ENCODE measurements at regions not wholly inside any gene's neighbourhood (a gene's known extent, or its start where the extent isn't known, plus 50 kb on each side); places are given as distances from the start of the nearest gene placed in this dataset.

DNA sequence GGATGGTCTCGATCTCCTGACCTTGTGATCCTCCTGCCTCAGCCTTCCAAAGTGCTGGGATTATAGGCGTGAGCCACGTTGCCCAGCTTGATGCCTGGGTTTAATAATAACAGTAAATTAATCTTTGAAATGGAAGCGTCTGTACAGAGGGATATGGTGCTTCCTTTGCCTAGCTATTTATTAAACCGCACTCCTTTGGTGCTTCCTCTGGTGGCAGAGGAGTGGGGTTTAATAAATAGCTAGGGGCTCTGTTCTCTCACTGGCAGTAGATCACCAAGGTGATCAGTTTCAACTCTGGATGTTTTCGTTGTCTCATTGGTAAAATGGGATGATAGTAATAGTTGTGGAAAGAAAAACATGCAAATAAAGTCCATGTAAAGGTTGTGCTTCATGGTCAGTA, 1122.5 kb upstream of the WWC1 start:
- no peaks in the 10 kb centered on the region for H3K27me3 Mint-ChIP-seq
- H3K36me3 Mint-ChIP-seq = no peaks in the 10 kb centered on the region
- H3K9me3 Mint-ChIP-seq = peaks cover 0 to 27% (median 8%) of the 10 kb centered on the region in 11 donors
- no peaks in the 10 kb centered on the region for H3K4me1 Mint-ChIP-seq
- ChIA-PET CTCF (no interaction called here), POLR2A (no interaction called here)
- no peak overlapping the region for H3K4me3 Mint-ChIP-seq
- no peaks in the 10 kb centered on the region for H3K36me3 ChIP-seq (ENCODE audit: control insufficient read depth in 2 of 3, insufficient read depth in 3 of 3, low read length in 3 of 3)
- intact Hi-C loops (cut with micrococcal nuclease) = no loop called here
- H3K4me1 ChIP-seq (ENCODE audit: control insufficient read depth in 2 of 2, insufficient read depth in 2 of 2, low read length in 2 of 2) = no peaks in the 10 kb centered on the region
- no peaks in the 10 kb centered on the region for H3K9me3 ChIP-seq (ENCODE audit: control insufficient read depth in 2 of 3, low read length in 3 of 3)
- DNase-seq (no peak), ATAC-seq (no peak)
- H3K27me3 ChIP-seq (ENCODE audit: control insufficient read depth in 2 of 2, insufficient read depth in 2 of 2, low read length in 2 of 2) = no peaks in the 10 kb centered on the region
- H3K27ac Mint-ChIP-seq = no peak overlapping the region
- H3K27ac ChIP-seq (ENCODE audit: low read depth, low read length) = no peak overlapping the region
- H3K4me3 ChIP-seq (ENCODE audit: low read length) = no peak overlapping the region

GRCh38 chr5:167171056-167171455, 1120.4 kb upstream of the WWC1 start:
- Histone ChIP-seq H3K4me3 (ENCODE audit: low read length) (no peak overlapping the region), H3K9me3 (ENCODE audit: control insufficient read depth in 2 of 3, low read length in 3 of 3) (no peaks in the 10 kb centered on the region), H3K4me1 (ENCODE audit: control insufficient read depth in 2 of 2, insufficient read depth in 2 of 2, low read length in 2 of 2) (no peaks in the 10 kb centered on the region), H3K36me3 (ENCODE audit: control insufficient read depth in 2 of 3, insufficient read depth in 3 of 3, low read length in 3 of 3) (no peaks in the 10 kb centered on the region), H3K27me3 (ENCODE audit: control insufficient read depth in 2 of 2, insufficient read depth in 2 of 2, low read length in 2 of 2) (no peaks in the 10 kb centered on the region), H3K27ac (ENCODE audit: low read depth, low read length) (no peak overlapping the region)
- DNase-seq = no peak
- no peak overlapping the region for H3K4me3 Mint-ChIP-seq
- no peaks in the 10 kb centered on the region for H3K36me3 Mint-ChIP-seq
- POLR2A ChIA-PET = no interaction called here
- CTCF ChIA-PET = no interaction called here
- ATAC-seq = no peak
- no peak overlapping the region for H3K27ac Mint-ChIP-seq
- intact Hi-C loops (cut with micrococcal nuclease) = no loop called here
- H3K9me3 Mint-ChIP-seq = peaks cover 0 to 22% (median 8%) of the 10 kb centered on the region in 11 donors
- H3K27me3 Mint-ChIP-seq = no peaks in the 10 kb centered on the region
- H3K4me1 Mint-ChIP-seq = no peaks in the 10 kb centered on the region

- Mint-ChIP-seq H3K4me3 (no peak overlapping the region), H3K27ac (no peak overlapping the region), H3K9me3 (peaks cover 0 to 12% (median 4%) of the 10 kb centered on the region in 11 donors), H3K36me3 (no peaks in the 10 kb centered on the region), H3K4me1 (no peaks in the 10 kb centered on the region), H3K27me3 (no peaks in the 10 kb centered on the region)
- Histone ChIP-seq H3K4me3 (ENCODE audit: low read length) (no peak overlapping the region), H3K36me3 (ENCODE audit: control insufficient read depth in 2 of 3, insufficient read depth in 3 of 3, low read length in 3 of 3) (no peaks in the 10 kb centered on the region), H3K4me1 (ENCODE audit: control insufficient read depth in 2 of 2, insufficient read depth in 2 of 2, low read length in 2 of 2) (no peaks in the 10 kb centered on the region), H3K27me3 (ENCODE audit: control insufficient read depth in 2 of 2, insufficient read depth in 2 of 2, low read length in 2 of 2) (no peaks in the 10 kb centered on the region), H3K9me3 (ENCODE audit: control insufficient read depth in 2 of 3, low read length in 3 of 3) (no peaks in the 10 kb centered on the region), H3K27ac (ENCODE audit: low read depth, low read length) (no peak overlapping the region)
- CTCF ChIA-PET = no interaction called here
- ATAC-seq (no peak), DNase-seq (no peak)
- POLR2A ChIA-PET = no interaction called here
- intact Hi-C loops (cut with micrococcal nuclease) = no loop called here
Observed at GRCh38 chr5:167177736-167178135, 1113.7 kb upstream of the WWC1 start.

- ChIA-PET POLR2A (no interaction called here), CTCF (interaction anchor here (0.7 kb wide), 1 partner anchor 30 kb away, joined by 3 read pairs; no protein-coding TSS in a partner anchor)
- H3K27me3 ChIP-seq (ENCODE audit: control insufficient read depth in 2 of 2, insufficient read depth in 2 of 2, low read length in 2 of 2) = no peaks in the 10 kb centered on the region
- ATAC-seq (no peak), DNase-seq (no peak)
- no peak overlapping the region for H3K4me3 ChIP-seq (ENCODE audit: low read length)
- Mint-ChIP-seq H3K4me3 (no peak overlapping the region), H3K27ac (no peak overlapping the region), H3K27me3 (no peaks in the 10 kb centered on the region), H3K9me3 (peaks cover 0 to 12% (median 2%) of the 10 kb centered on the region in 11 donors), H3K4me1 (no peaks in the 10 kb centered on the region), H3K36me3 (no peaks in the 10 kb centered on the region)
- H3K9me3 ChIP-seq (ENCODE audit: control insufficient read depth in 2 of 3, low read length in 3 of 3) = no peaks in the 10 kb centered on the region
- no peak overlapping the region for H3K27ac ChIP-seq (ENCODE audit: low read depth, low read length)
- H3K36me3 ChIP-seq (ENCODE audit: control insufficient read depth in 2 of 3, insufficient read depth in 3 of 3, low read length in 3 of 3) = no peaks in the 10 kb centered on the region
- intact Hi-C loops (cut with micrococcal nuclease) = no loop called here
- no peaks in the 10 kb centered on the region for H3K4me1 ChIP-seq (ENCODE audit: control insufficient read depth in 2 of 2, insufficient read depth in 2 of 2, low read length in 2 of 2)
Observed at GRCh38 chr5:167180906-167181305, 1110.5 kb upstream of the WWC1 start.

DNA sequence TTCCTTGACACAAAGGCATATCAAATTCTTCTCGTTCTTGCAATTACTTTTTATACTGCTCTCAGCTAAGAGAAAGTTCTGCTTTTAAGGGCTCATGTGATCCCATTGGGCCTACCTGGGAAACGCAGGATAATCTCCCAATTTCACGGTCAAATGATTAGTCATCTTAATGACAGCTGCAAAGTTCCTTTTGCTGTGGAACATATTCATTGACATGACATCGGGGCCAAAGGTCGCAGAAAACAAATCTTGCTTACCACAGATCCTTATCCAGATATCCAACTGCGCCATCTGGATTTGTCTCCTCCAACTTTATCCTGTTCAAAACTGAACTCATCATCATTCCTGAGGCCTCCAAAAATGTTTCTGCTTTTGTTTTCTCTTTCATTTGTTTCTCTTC, 1085.6 kb upstream of the WWC1 start:
- H3K9me3 Mint-ChIP-seq = peaks cover 0 to 20% (median 4%) of the 10 kb centered on the region in 11 donors
- Histone ChIP-seq H3K4me1 (ENCODE audit: control insufficient read depth in 2 of 2, insufficient read depth in 2 of 2, low read length in 2 of 2) (no peaks in the 10 kb centered on the region), H3K27me3 (ENCODE audit: control insufficient read depth in 2 of 2, insufficient read depth in 2 of 2, low read length in 2 of 2) (no peaks in the 10 kb centered on the region), H3K36me3 (ENCODE audit: control insufficient read depth in 2 of 3, insufficient read depth in 3 of 3, low read length in 3 of 3) (no peaks in the 10 kb centered on the region), H3K27ac (ENCODE audit: low read depth, low read length) (no peak overlapping the region), H3K4me3 (ENCODE audit: low read length) (no peak overlapping the region), H3K9me3 (ENCODE audit: control insufficient read depth in 2 of 3, low read length in 3 of 3) (no peaks in the 10 kb centered on the region)
- intact Hi-C loops (cut with micrococcal nuclease) = no loop called here
- ATAC-seq (no peak), DNase-seq (no peak)
- CTCF ChIA-PET = no interaction called here
- H3K4me3 Mint-ChIP-seq = no peak overlapping the region
- H3K4me1 Mint-ChIP-seq = no peaks in the 10 kb centered on the region
- POLR2A ChIA-PET = no interaction called here
- H3K27me3 Mint-ChIP-seq = no peaks in the 10 kb centered on the region
- H3K36me3 Mint-ChIP-seq = no peaks in the 10 kb centered on the region
- no peak overlapping the region for H3K27ac Mint-ChIP-seq

DNA sequence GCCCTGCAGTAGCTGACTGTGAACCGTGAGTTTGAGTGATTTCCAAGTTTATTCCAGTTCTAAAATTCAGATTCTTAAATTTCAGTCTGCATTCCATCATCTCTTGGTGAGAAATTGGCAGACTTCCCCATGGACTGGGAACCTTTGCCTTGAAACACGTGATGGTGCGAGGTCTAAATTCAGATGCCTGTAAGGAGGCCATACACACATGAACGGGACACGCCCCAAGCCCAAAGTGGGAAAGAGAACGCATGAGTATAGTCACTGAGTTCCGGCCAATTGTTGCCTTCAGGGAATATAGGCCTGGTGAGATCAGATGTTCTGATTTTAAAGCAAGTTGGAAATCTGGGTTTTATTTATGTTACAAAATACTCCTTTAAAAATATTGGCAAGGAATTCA, 1084.4 kb upstream of the WWC1 start:
- no peaks in the 10 kb centered on the region for H3K27me3 Mint-ChIP-seq
- intact Hi-C loops (cut with micrococcal nuclease) = no loop called here

DNA sequence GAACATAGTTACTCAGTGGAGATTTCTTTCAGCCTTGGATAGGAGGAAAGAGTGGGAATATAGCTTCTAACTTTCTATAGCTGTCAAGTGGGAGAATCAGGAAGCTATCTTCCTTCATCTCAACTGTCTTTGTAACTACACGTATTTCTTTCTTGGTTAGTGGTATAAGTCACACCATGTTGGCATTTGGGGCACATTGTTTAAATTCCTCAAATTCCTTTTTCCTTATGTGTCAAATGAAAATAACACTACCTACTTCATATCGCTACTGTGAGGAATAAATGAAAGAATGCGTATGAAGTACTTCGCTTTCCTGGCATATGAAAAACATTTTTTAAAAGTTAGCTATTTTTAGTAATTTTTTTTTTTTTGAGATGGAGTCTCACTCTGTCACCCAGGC, 1082.5 kb upstream of the WWC1 start:
- Histone ChIP-seq H3K36me3 (ENCODE audit: control insufficient read depth in 2 of 3, insufficient read depth in 3 of 3, low read length in 3 of 3) (no peaks in the 10 kb centered on the region), H3K9me3 (ENCODE audit: control insufficient read depth in 2 of 3, low read length in 3 of 3) (no peaks in the 10 kb centered on the region), H3K4me1 (ENCODE audit: control insufficient read depth in 2 of 2, insufficient read depth in 2 of 2, low read length in 2 of 2) (no peaks in the 10 kb centered on the region), H3K27ac (ENCODE audit: low read depth, low read length) (no peak overlapping the region), H3K4me3 (ENCODE audit: low read length) (no peak overlapping the region), H3K27me3 (ENCODE audit: control insufficient read depth in 2 of 2, insufficient read depth in 2 of 2, low read length in 2 of 2) (no peaks in the 10 kb centered on the region)
- POLR2A ChIA-PET = no interaction called here
- DNase-seq = no peak
- H3K9me3 Mint-ChIP-seq = peaks cover 0 to 16% (median 1%) of the 10 kb centered on the region in 11 donors
- intact Hi-C loops (cut with micrococcal nuclease) = no loop called here
- no peak for ATAC-seq
- CTCF ChIA-PET = no interaction called here
- H3K36me3 Mint-ChIP-seq = no peaks in the 10 kb centered on the region
- no peaks in the 10 kb centered on the region for H3K27me3 Mint-ChIP-seq
- no peaks in the 10 kb centered on the region for H3K4me1 Mint-ChIP-seq
- H3K27ac Mint-ChIP-seq = no peak overlapping the region
- no peak overlapping the region for H3K4me3 Mint-ChIP-seq

More for the DNA sequence above, 1084.4 kb upstream of the WWC1 start:
- H3K9me3 Mint-ChIP-seq = peaks cover 0 to 20% (median 4%) of the 10 kb centered on the region in 11 donors
- Histone ChIP-seq H3K27me3 (ENCODE audit: control insufficient read depth in 2 of 2, insufficient read depth in 2 of 2, low read length in 2 of 2) (no peaks in the 10 kb centered on the region), H3K27ac (ENCODE audit: low read depth, low read length) (no peak overlapping the region), H3K9me3 (ENCODE audit: control insufficient read depth in 2 of 3, low read length in 3 of 3) (no peaks in the 10 kb centered on the region), H3K36me3 (ENCODE audit: control insufficient read depth in 2 of 3, insufficient read depth in 3 of 3, low read length in 3 of 3) (no peaks in the 10 kb centered on the region), H3K4me3 (ENCODE audit: low read length) (no peak overlapping the region), H3K4me1 (ENCODE audit: control insufficient read depth in 2 of 2, insufficient read depth in 2 of 2, low read length in 2 of 2) (no peaks in the 10 kb centered on the region)
- H3K36me3 Mint-ChIP-seq = no peaks in the 10 kb centered on the region
- POLR2A ChIA-PET = no interaction called here
- DNase-seq (no peak), ATAC-seq (no peak)
- H3K27ac Mint-ChIP-seq = no peak overlapping the region
- CTCF ChIA-PET = no interaction called here
- no peak overlapping the region for H3K4me3 Mint-ChIP-seq
- H3K4me1 Mint-ChIP-seq = no peaks in the 10 kb centered on the region

Data from naive thymus-derived CD4-positive, alpha-beta T cell (primary cell).